Peyer's patch (tissue), 4 donors: ENCODE measurements at regions not wholly inside any gene's neighbourhood (a gene's known extent, or its start where the extent isn't known, plus 50 kb on each side); places are given as distances from the start of the nearest gene placed in this dataset.

ENCODE experiments used
- DNase-seq, 3 donors: peaks; one replicate each; pipeline ENCODE4 v3.0.0-alpha.2; 2017 to 2019
- H3K27ac ChIP-seq, 4 donors: fragments of 200-600 bp; sonication (generic); one replicate each; pipeline ENCODE4 v1.5.1; 2016 to 2019
- H3K27me3 ChIP-seq, 2 donors: fragments of 200-600 bp; sonication (generic); one replicate each; pipeline ENCODE4 v1.5.1; 2019
- H3K36me3 ChIP-seq, 3 donors: fragments of 200-600 bp; sonication (generic); one replicate each; pipeline ENCODE4 v1.5.1; 2016 to 2019
- H3K4me1 ChIP-seq, 4 donors: fragments of 200-600 bp; sonication (generic); one replicate each; pipeline ENCODE4 v1.5.1; 2016 to 2019
- H3K4me3 ChIP-seq, 4 donors: fragments of 200-600 bp; sonication (generic); 1 replicate in 3 of 4; 2 replicates in 1 of 4; pipeline ENCODE4 v1.5.1; 2016 to 2019; ENCODE audit warnings: mild to moderate bottlenecking in 1 of 4
- H3K9me3 ChIP-seq, 4 donors: fragments of 200-600 bp; sonication (generic); one replicate each; pipeline ENCODE4 v1.5.1; 2016 to 2019; ENCODE audit warnings: mild to moderate bottlenecking in 1 of 4
- CTCF ChIP-seq, 6 experiments: fragments of 450-650 bp in 4 of 6; fragments of 200-600 bp in 2 of 6; sonication (generic) in 1 of 6; IDR thresholded peaks; one replicate each; pipeline ENCODE4 v1.5.1; 2017 to 2019; ENCODE audit warnings: antibody characterized with exemption in 6 of 6, mild to moderate bottlenecking in 3 of 6, moderate library complexity in 1 of 6
- POLR2A ChIP-seq, 2 donors: fragments of 450-650 bp; IDR thresholded peaks; one replicate each; pipeline ENCODE4 v1.5.1; 2017; ENCODE audit warnings: antibody characterized with exemption in 2 of 2, mild to moderate bottlenecking in 2 of 2, moderate library complexity in 2 of 2

GRCh38 chr3:56942523-56942922 lies 117.9 kb upstream of the SPATA12 start:
- no peaks in the 10 kb centered on the region for H3K27me3 ChIP-seq
- no peaks in the 10 kb centered on the region for H3K4me1 ChIP-seq
- peaks cover 0 to 9% (median 0%) of the 10 kb centered on the region in 4 donors for H3K9me3 ChIP-seq
- no peak overlapping the region for H3K4me3 ChIP-seq
- no peaks in the 10 kb centered on the region for H3K36me3 ChIP-seq
- no peak for DNase-seq
- TF ChIP-seq POLR2A (IDR thresholded peaks at IDR 0.05), result no peak
- H3K27ac ChIP-seq, result no peak overlapping the region

- Histone ChIP-seq H3K27me3 (no peaks in the 10 kb centered on the region), H3K4me1 (no peaks in the 10 kb centered on the region), H3K9me3 (peaks cover 0 to 9% (median 0%) of the 10 kb centered on the region in 4 donors), H3K4me3 (no peak overlapping the region), H3K27ac (no peak overlapping the region), H3K36me3 (no peaks in the 10 kb centered on the region)
- TF ChIP-seq CTCF (IDR thresholded peaks at IDR 0.05), result no peak
- no peak for TF ChIP-seq POLR2A (IDR thresholded peaks at IDR 0.05)
- no peak for DNase-seq
Observed at GRCh38 chr3:56940976-56941375, 119.5 kb upstream of the SPATA12 start.

GRCh38 chr3:56940321-56940720 lies 120.1 kb upstream of the SPATA12 start:
- Histone ChIP-seq H3K9me3 (peaks cover 0 to 3% (median 0%) of the 10 kb centered on the region in 4 donors), H3K36me3 (no peaks in the 10 kb centered on the region), H3K4me3 (no peak overlapping the region), H3K4me1 (no peaks in the 10 kb centered on the region), H3K27me3 (no peaks in the 10 kb centered on the region), H3K27ac (no peak overlapping the region)
- DNase-seq, result no peak
- no peak for TF ChIP-seq CTCF (IDR thresholded peaks at IDR 0.05)
- TF ChIP-seq POLR2A (IDR thresholded peaks at IDR 0.05), result no peak

- no peaks in the 10 kb centered on the region for H3K9me3 ChIP-seq
Observed at GRCh38 chr3:56939834-56940233, 120.6 kb upstream of the SPATA12 start.

GRCh38 chr3:56938530-56938929 lies 121.9 kb upstream of the SPATA12 start:
- Histone ChIP-seq H3K36me3 (no peaks in the 10 kb centered on the region), H3K9me3 (no peaks in the 10 kb centered on the region), H3K27me3 (no peaks in the 10 kb centered on the region), H3K4me3 (no peak overlapping the region), H3K4me1 (no peaks in the 10 kb centered on the region), H3K27ac (no peak overlapping the region)
- TF ChIP-seq CTCF (IDR thresholded peaks at IDR 0.05) (no peak), POLR2A (IDR thresholded peaks at IDR 0.05) (no peak)
- DNase-seq, result no peak

More at GRCh38 chr3:56939834-56940233, 120.6 kb upstream of the SPATA12 start:
- DNase-seq, result no peak
- H3K27me3 ChIP-seq, result no peaks in the 10 kb centered on the region
- no peak overlapping the region for H3K27ac ChIP-seq
- no peaks in the 10 kb centered on the region for H3K36me3 ChIP-seq
- TF ChIP-seq POLR2A (IDR thresholded peaks at IDR 0.05) (no peak), CTCF (IDR thresholded peaks at IDR 0.05) (no peak)
- no peak overlapping the region for H3K4me3 ChIP-seq
- H3K4me1 ChIP-seq, result no peaks in the 10 kb centered on the region

- TF ChIP-seq POLR2A (IDR thresholded peaks at IDR 0.05) (no peak), CTCF (IDR thresholded peaks at IDR 0.05) (no peak)
- DNase-seq, result no peak
- Histone ChIP-seq H3K36me3 (no peaks in the 10 kb centered on the region), H3K4me1 (no peaks in the 10 kb centered on the region), H3K4me3 (no peak overlapping the region), H3K27ac (no peak overlapping the region), H3K27me3 (no peaks in the 10 kb centered on the region), H3K9me3 (no peaks in the 10 kb centered on the region)
Observed at GRCh38 chr3:56937580-56937979, 122.9 kb upstream of the SPATA12 start.
